ENCODE measurements at regions not wholly inside any gene's neighbourhood (a gene's known extent, or its start where the extent isn't known, plus 50 kb on each side); places are given as distances from the start of the nearest gene placed in this dataset.
A peak's percentile ranks its signal among the peaks of the same experiment; 100 is the strongest.

GRCh38 chr18:30350263-30350662, 692.3 kb downstream of the DSC3 start:
- DNase-seq, result no peak

- no peak for DNase-seq
These were observed 699.5 kb downstream of the DSC3 start for GRCh38 chr18:30343090-30343489.

- no peak for DNase-seq
These were observed 699.9 kb downstream of the DSC3 start for GRCh38 chr18:30342675-30343074.

- DNase-seq, result no peak
These were observed 707.8 kb downstream of the DSC3 start for GRCh38 chr18:30334781-30335180.

GRCh38 chr18:30333310-30333709, 709.2 kb downstream of the DSC3 start:
- DNase-seq, result no peak

- no peak for DNase-seq
These were observed 713.7 kb downstream of the DSC3 start for GRCh38 chr18:30328839-30329238.

- DNase-seq, result no peak
These were observed 740.4 kb downstream of the DSC3 start for GRCh38 chr18:30302181-30302580.

GRCh38 chr18:30298769-30299168, 743.8 kb downstream of the DSC3 start:
- DNase-seq, result no peak

- DNase-seq, result no peak
These were observed 753.7 kb downstream of the DSC3 start for GRCh38 chr18:30288662-30289414.

- peak in 6 of 51 donors; percentile 0 to 56 (median 8) for DNase-seq
These were observed 761.6 kb downstream of the DSC3 start for GRCh38 chr18:30280861-30281470.

GRCh38 chr18:30280186-30280585, 762.4 kb downstream of the DSC3 start:
- no peak for DNase-seq

- DNase-seq, result no peak
These were observed 764.9 kb downstream of the DSC3 start for GRCh38 chr18:30277676-30278075.

GRCh38 chr18:30271716-30272115, 770.8 kb downstream of the DSC3 start:
- DNase-seq, result no peak

GRCh38 chr18:30265190-30265589, 777.4 kb downstream of the DSC3 start:
- no peak for DNase-seq

- DNase-seq, result no peak
These were observed 788.2 kb downstream of the DSC3 start for GRCh38 chr18:30254331-30254730.

- DNase-seq, result no peak
These were observed 794.5 kb downstream of the DSC3 start for GRCh38 chr18:30248056-30248455.

- DNase-seq, result no peak
These were observed 796.6 kb downstream of the DSC3 start for GRCh38 chr18:30245766-30246455.

GRCh38 chr18:30234755-30235154, 807.8 kb downstream of the DSC3 start:
- DNase-seq, result no peak

GRCh38 chr18:30211112-30211511, 831.4 kb downstream of the DSC3 start:
- no peak for DNase-seq

GRCh38 chr18:30208546-30208945, 834.0 kb downstream of the DSC3 start:
- no peak for DNase-seq

- DNase-seq, result no peak
These were observed 850.3 kb downstream of the DSC3 start for GRCh38 chr18:30192216-30192615.

GRCh38 chr18:30186245-30186644, 856.3 kb downstream of the DSC3 start:
- no peak for DNase-seq

- no peak for DNase-seq
These were observed 865.5 kb downstream of the DSC3 start for GRCh38 chr18:30177056-30177455.
